Heart left ventricle (tissue), 13 donors: ENCODE measurements at regions not wholly inside any gene's neighbourhood (a gene's known extent, or its start where the extent isn't known, plus 50 kb on each side); places are given as distances from the start of the nearest gene placed in this dataset.

Source experiments
- POLR2A ChIP-seq, 2 donors: fragments of 450-650 bp; IDR thresholded peaks; one replicate each; pipeline ENCODE4 v1.6.1; 2017; ENCODE audit warnings: antibody characterized with exemption in 2 of 2, mild to moderate bottlenecking in 2 of 2, moderate library complexity in 2 of 2
- TF ChIP-seq, protein P1 (sequence below), 12 donors: fragments of 200-600 bp; sonication (generic) in 4 of 12; IDR thresholded peaks; one replicate each; pipeline versions ENCODE4 v1.5.0 to v1.8.0; 2018 to 2022; ENCODE audit warnings: antibody characterized with exemption in 12 of 12, mild to moderate bottlenecking in 5 of 12
- donor health status: ischemic (EF 13 %, LVEDD 7.1; RV severe dilation, severe dysfunction).
- donor health status: DM: no; HTN: yes; CAD: no.
- donor health status: DM: no; HTN: no; CAD: no.
- donor health status: ischemic (EF 25% LVEDD 6.9; RV normal size, moderate dysfunction).
- donor health status: ischemic (EF 25% LVEDD 5.7; RV mildly dilated, moderate dysfunction).
- donor health status: ischemic (EF 35%, LVEDD 5.7; RV mildly dilated, moderate dysfunction).
- donor health status: nonischemic (EF 11% LVEDD 7.7; RV severe dilation, severe dysfunction).
- donor health status: DM: yes; HTN: yes; CAD: no.
- donor health status: PGD.
- donor health status: ischemic (EF 29% LVEDD 5.4; RV normal size, mild dysfunction).
- donor health status: nonischemic (EF 23%, LVEDD 6.1; RV moderate dilation, normal function).

DNA sequence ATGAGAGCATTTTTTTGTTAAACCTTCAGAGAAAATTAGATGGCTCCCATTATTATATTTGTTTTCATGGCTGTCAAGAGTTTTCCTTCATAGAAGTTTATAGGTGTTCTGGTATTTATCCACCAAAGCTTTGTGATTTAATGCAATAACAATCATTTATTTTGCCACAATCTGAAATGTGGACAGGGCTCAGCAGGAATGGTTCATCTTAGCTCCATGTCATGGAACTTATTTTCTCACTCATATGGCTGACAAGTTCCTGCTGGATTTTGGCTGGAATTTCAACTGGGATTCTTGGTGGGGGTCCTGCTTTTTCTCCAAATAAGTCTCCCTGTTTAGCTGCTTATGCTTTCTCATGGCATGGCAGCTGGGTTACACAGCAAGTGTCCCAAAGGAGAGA, 876.7 kb downstream of the QKI start:
- TF ChIP-seq, protein P1, sequence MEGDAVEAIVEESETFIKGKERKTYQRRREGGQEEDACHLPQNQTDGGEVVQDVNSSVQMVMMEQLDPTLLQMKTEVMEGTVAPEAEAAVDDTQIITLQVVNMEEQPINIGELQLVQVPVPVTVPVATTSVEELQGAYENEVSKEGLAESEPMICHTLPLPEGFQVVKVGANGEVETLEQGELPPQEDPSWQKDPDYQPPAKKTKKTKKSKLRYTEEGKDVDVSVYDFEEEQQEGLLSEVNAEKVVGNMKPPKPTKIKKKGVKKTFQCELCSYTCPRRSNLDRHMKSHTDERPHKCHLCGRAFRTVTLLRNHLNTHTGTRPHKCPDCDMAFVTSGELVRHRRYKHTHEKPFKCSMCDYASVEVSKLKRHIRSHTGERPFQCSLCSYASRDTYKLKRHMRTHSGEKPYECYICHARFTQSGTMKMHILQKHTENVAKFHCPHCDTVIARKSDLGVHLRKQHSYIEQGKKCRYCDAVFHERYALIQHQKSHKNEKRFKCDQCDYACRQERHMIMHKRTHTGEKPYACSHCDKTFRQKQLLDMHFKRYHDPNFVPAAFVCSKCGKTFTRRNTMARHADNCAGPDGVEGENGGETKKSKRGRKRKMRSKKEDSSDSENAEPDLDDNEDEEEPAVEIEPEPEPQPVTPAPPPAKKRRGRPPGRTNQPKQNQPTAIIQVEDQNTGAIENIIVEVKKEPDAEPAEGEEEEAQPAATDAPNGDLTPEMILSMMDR (IDR thresholded peaks at IDR 0.05), result no peak
- no peak for TF ChIP-seq POLR2A (IDR thresholded peaks at IDR 0.05)
